ENCODE measurements at regions not wholly inside any gene's neighbourhood (a gene's known extent, or its start where the extent isn't known, plus 50 kb on each side); places are given as distances from the start of the nearest gene placed in this dataset.
"Not testable (repeated sequence)": the region's sequence is repeated elsewhere in the genome, so short reads cannot be mapped to it uniquely, and the experiment has no call there.

DNA sequence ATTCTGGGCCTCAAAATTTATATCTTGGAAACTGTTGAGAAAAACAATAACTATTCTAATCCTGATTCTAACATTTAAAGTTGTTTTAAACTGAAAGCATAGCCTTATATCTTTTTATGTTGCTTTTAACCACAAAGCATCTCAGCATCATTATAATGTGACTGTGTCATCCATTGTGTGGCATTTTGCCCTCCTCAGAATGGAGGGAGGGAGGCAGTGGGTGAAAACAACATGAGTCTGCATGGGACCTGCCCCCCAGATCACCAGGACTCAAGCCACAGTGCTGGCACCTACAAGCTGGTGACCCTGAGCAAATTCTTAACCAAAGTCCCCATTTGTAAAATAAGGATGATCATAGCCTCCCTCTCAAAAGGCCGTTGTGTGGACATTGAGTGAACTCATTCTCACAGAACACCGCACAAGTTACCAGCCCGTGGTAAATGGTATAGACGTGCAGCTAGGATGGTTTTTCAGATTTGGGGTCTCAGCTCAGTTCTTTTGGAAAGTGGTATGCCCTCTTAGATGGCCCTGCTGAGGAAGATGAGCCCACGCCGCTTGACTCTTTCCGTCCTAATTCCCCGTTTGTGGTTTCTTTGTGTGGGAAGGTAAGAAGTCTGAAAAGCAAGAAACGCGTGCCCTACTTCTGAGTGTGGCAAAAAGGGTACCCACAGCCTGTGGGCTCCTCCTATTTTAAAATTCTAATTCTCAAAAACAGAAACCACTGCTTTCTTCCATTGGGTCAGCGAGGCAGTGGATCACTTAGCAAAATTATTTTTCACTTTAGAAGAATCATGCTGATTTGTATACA is 305.0 kb upstream of the ID2 start:
- DNase-seq: no peak

DNA sequence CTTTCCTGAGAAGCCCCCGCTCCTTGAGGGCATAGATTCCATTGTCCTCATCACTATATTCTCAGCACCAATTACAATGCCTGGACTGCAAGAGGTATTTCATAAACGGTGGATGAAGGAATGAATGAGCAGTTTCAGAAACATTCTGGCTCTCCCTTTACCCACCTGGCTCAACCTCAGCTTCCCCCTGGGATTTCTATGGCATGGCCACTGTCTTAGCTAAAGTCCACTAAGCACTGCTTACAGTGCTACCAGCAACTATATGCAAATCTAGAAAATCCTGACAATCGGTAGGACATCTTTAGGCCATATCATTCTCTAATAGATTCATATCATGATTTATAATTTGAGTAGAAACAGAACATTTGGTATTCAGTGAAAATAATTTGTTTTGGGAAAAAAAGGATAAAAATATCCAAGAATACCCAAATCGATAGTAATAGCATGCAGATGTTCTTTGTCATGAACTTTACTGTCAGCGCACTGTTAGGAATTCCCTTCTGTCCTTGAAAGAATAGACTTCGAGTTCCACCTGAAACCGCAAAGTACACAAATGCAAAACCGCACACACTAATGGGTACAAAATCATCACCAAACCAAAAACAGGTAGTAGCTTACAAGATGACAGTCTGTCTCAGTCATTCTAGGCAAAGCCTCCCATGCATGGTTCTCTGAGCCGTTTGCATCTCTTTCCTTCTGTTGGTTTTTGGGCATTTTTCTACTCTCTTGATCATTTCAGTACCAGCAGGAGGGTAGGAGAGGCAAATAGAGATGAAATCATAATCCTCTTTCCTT is 303.6 kb upstream of the ID2 start:
- no peak for DNase-seq

DNA sequence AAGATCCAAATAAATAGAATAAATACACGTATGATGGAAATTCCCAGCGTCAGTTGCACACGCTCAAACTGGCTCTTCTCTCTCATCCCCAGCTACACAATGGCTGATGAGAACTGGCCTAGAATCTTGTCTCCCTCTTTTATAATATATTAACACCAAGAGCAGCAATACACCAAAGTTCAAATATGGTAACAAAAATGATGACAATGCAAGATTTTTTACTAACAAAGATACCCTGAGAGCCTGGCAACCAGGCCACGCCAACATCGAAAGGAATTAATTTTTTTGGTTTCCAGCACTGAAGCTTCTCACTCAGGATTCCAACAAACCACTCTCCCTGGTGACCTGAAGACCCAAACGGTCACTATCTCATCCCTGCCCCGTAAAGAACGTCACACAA is 302.7 kb upstream of the ID2 start:
- DNase-seq: no peak

DNA sequence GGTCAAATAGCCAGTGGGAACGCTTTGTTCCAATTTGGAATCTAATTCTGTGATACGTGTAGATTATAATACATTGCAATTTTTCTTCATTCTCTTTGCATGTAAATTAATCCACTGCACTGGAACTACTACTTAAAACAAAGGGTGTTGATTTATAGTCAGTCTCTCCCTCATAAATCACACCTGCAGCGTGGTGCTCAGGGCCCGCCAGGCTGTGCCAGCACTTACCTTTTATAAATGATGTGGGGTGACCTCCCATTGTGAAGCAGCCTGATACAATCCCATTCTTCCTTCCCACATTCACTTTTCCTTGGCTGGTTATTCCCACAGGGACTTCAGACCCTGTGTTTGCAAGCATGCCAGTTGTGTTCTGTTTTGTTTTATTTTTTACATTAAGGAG is 302.3 kb upstream of the ID2 start:
- DNase-seq: no peak

DNA sequence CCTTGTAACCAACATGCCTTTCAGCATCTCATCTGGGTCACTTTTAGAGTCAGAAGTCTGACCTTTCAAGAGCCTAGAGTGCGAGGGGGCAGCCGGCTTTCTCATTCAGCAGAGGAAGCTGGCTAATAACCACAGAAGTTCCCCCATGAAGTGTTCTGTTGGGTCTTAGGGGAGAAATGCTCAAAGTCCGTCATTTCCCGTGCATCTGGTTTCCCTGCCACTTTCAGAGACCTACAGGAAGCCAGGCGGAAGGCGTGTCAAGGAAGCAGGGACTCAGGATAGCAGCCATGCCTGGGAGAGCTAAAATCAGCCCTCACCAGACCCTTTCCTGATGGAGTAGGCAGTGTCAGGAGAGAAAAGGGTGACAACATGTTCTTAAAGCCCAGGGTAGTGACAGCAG is 301.8 kb upstream of the ID2 start:
- no peak for DNase-seq

DNA sequence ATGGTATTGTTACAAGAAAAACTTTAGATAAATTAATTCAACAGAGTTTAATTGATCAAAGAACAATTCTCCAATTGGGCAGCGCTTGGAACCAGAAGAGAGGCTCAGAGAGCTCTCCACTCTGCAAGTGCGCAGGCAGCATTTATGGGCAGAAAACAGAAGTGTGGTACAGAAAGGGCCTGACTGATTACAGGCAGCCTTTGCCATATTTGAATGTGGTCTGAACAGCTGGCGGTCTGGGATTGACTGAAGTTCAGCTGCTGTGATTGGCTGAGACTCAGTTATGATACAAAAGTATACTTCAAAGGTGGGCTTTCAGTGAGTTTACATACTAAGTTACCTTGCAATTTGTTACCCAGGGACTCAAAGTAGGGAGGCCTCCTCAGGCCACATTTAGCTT is 301.3 kb upstream of the ID2 start:
- DNase-seq: no peak

DNA sequence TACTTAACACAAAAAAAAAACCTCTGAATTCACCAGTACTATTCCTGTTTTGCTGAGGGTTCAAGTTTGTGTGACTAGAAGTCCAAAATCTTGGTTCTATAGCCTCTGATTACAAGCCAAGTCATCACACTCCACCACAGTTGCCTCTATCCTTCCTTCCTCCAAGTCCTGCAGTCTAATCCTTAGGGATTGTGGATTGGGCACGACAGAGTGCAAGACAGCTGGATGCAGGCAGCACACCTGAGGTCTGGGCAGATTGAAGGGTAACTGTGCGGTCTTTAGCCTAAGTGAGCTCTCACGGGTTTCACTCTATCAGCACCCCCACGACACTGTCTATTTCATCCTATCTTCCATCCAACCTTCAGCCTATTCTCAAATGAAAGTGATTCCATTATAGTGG is 299.4 kb upstream of the ID2 start:
- no peak for DNase-seq

DNA sequence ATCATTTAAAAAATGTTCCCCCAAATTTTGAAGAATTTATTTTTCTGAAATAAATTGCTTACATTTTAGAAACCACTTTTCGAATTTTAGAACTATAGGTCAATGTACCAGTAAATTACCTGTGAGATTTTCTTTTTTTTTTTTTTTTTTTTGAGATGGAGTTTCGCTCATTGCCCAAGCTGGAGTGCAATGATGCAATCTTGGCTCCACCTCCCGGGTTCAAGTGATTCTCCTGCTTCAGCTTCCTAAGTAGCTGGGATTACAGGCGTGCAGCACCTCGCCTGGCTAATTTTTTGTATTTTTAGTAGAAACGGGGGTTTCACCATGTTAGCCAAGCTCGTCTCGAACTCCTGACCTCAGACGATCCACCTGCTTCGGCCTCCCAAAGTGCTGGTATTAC is 295.1 kb upstream of the ID2 start:
- DNase-seq: not testable (repeated sequence)

DNA sequence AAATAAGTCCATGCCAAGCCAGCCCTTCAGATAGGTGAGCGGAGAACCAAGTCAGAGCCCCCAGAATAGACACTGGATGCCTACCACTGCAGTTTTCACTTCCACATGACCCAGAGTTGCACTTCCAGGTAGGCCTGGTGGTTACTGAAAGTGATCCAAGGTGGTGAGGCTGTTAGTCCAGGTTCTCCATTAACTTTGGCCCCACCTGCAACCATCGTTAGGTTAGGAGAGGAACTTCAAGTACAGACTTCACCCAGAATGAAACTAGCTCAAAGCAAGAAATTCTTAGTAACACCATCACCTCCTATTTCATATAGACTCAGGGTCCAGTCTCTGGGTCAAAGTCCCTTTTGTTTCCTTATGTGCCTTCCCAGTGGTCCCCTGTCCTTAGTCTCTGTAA is 293.1 kb upstream of the ID2 start:
- no peak for DNase-seq

DNA sequence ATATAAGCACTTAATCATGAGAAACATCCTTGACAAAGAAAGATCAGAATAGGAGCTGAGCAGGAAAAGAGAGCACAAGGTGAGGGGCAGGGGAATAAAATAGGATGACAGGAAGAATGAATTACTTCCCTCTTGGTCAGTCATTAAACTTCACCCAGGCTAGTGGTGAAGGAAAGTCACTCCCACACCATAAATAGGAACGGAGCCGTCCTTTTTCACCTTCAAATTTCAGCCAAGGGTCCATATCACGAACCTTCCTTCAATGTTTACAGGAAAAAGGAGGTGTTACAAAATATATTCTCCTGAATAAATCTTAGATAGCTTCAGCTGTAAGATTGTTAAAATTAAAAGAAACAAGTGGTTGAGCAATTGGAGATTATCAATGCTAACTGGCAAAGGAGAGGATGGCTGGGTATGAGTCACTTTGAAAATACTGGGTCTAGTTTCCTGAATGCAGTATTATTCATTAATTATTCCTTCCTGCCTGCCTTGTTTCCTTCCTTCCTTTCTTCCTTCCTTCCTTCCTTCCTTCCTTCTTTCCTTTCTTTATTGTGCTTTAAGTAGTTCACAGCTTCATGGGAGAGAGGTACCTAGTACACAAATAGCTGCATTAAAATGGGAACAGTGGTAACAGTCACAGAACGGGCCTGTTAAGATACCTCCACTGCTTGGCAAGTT is 292.3 kb upstream of the ID2 start:
- DNase-seq: no peak

DNA sequence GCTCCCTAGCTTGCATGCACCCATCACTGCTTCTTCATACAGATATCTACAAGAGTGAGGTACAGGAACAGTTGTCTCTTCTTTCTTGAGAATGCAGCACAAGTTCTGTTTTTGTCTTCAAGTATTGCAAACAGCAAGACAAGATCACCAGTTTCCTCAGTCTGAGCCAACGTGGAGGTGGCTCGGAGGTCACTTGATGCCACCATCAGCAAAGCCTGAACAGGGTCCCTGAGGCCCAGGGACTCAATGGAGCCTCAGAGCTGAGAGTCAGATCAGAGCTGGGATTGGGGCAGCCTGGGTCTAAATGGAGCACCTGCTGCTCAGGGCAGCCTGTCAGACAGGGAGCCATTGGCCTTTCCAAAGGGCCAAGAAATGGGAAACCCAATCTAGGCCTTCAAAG is 290.7 kb upstream of the ID2 start:
- DNase-seq: no peak

DNA sequence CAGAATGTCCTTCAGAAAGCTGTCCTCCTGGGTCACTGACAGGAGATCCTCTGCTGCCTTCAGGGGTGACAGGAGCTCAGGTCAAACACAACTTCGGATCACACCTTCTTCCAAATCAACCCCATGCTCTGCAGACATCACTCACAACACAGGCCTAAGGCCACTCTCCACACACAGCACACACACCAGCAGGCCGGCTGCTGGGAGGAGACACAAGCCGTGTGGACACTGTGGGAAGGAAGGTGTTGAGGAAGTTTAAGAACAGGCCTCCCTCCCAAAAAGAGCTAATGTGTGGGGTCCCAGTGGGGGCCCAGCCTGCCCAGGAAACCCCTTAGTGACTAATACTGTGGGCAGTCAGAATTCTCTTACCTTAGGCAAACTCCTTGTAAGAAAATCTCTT is 290.3 kb upstream of the ID2 start:
- DNase-seq: no peak

DNA sequence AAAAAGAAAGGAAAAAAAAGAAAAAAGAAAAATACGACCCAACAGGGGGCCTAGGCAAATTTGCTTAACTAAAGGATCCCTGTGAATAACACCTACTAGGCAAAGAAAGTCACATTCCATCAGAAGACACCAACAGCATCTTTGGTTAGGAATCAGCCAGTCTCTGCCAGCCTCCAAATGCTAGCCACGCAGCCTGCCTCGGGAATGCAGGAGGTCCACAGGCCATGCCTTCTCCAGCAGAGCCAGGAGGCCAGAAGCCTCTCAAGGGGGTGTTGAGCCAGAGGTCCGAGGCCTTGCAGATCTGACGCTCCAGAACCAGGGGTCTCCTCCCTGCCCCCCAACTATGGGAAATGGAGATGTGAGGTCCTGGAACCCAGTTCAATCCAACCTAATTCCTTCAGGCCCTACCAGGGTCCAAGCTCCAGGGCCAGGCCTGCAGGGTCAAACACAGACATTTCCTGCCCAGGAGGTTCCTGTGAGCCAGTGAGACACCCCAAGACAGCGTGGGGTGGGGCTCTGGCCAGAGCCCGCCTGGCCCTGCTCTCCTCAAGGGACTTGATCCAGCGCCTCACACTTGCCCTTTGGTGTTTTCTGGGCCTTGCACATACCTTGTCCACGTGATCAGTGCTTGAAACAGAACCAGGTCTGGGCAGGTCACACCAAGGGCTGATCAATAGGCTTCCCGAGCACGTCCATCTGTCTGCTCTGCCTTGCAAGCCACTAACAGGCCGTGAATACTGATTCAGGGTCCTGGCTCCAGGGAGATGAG is 289.6 kb upstream of the ID2 start:
- DNase-seq: no peak

DNA sequence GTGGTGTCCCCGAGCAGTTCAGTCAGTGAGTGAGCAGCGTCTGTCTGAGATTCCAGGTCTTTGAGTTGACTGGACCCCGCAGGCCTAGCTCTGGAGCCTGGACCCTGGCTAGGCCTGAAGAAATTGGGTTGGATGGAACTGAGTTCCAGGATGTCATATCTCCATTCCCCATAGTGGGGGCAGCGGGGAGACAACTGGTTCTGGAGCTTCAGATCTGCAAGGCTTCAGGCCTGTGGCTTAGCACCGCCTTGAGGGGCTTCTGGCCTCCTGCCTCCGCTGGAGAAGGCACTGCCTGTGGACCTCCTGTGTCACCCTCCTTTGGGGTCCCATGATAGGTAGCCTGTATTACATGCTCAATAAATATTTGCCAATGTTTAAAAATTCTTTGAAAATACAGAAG is 288.4 kb upstream of the ID2 start:
- no peak for DNase-seq

DNA sequence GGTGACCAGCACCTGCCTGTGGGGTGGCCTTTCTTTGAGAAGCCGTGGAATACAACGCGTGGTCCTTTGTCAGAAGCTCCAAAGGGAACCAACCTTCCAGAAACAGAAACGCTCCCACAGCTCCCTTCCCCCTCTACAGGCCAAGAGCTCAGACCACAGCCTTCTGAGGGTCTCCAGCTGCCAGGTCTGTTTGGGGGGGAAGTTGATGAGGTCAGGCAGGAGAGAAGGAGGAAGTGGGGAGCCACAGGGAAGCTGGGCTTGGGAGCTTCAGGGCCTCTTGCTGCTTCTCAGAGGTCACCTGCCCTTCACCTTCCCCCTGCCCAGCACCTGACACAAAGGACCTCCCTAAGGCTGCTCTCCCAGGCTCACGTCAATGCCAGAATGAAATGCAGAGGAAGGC is 287.7 kb upstream of the ID2 start:
- DNase-seq: no peak

DNA sequence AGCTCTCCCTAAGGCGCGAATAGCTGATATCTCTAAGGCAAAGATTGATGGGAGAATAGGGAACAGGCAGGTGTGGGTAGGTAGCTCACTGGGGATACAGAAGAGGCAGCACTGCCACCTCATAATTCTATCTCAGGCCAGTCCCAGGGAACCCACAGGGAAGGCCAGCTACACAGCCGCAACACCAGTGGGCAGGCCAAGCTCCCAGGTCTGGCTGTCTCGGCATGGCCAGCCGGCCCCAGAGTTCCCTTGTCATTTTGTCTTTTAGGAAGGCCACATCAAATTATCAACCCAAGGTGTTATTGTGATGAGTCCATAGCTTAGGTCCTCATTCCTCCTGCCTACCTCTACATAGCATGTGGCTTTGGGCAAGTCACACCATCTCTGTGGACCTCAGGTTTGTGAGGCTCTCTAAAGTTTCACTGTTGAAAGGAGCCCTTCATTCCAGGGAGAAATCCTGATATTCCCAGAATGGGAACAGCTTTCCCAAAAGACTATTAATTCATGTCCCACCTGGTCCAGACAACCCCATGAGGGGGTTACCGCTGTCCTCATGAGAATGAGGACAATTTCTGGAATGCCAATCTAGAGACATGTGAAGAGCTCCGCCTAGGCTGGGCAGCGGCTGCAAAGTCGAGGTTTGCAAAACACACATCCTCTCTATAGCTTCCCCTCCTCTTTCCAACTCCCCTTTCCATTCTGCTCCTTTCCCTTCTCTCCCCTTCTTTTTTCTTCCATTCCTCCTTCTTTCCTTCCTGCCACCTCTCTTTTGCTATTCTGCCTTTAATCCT is 287.1 kb upstream of the ID2 start:
- DNase-seq: no peak

DNA sequence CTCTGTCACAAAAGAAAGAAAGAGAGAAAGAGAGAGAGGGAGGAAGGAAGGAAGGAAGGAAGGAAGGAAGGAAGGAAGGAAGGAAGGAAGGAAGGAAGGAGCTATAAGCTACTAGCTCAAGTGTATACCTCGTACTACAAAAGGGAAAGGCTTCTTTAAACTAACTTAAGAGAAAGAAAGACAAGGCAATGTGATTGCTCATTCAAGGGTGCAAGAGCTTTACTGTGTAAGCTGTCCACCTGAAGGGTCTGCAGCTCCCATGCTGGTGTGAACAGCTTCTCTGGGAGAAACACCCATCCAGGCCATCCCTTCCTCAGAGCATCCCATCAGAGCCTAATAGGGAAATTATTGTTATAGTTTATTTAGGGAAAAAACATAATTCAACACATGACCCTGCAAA is 286.1 kb upstream of the ID2 start:
- no peak for DNase-seq

DNA sequence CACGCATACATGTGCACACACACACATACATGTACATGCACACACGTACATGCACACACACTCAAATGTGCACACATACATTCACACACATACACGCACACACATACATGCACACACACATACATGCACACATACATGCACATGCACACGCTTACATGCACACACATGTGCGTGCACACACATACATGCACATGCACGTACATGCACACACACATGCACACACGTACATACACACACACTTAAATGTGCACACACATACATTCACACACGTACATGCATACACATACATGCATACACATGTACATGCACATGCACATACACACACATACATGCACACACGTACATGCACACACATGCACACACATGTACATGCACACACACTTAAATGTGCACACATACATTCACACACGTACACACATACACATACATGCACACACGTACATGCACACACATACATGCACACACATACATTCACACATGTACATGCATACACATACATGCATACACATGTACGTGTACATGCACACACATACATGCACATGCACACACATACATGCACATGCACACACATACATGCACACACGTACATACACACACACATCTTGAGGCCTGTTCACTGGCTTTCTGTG is 283.7 kb upstream of the ID2 start:
- DNase-seq: no peak

DNA sequence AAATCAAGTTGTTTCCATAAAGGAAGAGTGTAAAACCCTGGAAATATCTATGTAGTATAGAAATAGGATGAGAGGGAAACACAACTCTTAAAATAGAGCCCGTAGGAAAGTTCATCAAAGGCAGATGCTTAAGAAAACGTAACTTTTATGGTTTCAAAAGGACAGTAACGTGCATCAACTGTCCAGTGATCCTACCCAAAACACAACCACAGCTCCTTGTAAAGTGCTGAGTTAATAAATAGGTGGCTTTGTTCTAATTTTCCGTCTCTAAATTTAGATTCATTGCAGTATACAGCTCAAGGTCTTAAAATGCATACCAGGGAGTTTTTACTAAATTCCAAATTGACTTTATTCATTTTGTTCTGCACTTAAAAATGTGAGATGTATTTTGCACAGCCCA is 282.1 kb upstream of the ID2 start:
- DNase-seq: no peak

DNA sequence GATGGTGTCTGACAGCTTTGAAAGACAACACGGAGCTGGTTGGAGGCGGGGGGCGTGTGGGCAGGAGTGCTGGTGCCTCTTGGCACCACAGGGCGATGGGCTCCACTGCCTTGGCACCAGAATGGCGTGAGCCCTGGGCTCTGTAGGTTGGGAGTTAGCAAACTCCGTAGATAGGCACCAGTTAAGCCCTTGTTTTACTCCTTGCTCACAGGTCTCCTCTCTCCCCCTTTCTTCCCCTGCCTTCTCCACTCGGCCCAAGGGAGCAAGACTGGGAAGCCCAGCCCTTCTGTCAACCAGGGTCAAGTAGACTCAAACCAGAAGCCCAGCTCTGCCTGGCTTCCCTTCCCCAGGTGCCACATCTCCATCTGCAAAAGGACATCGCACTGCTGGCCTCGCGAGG is 281.7 kb upstream of the ID2 start:
- DNase-seq: no peak

DNA sequence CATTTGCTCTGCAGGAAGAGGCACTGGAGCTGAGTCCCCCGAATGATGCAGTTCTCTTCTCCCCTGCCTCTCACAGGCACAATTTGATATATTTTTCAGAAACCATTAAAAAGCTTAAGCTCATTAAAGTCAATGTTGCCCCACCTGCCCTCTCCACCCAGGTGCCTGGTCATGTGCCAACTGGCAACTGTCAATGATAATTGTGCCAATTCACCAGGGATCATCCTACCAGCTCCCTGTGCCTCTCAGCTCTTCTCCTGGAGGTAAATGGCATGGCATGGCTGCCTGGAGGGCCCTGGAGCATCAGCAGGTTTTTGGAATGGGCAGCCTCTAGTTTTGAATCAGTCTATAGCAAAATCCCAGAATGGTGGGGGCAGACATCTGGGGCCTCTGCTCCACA is 279.6 kb upstream of the ID2 start:
- DNase-seq: peak; percentile 71

DNA sequence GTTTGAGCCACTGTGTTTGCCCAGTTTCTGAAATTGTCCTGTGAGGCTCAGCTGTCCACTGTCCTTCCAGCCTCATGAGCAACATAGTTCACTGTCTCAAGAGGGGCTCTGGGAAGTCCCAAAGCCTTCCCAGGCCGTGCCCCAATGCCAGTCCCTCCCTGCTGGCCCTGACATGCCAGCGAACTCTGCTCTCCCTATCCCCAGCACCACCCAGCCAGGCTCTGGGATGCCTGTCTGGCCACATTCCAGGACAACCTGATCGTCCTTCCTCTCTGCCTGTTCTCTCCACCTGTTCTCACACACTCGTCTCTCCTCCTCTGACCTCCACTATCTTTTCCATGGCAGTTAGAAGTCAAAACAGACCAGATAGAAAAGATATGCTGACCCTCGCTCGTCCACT is 278.0 kb upstream of the ID2 start:
- no peak for DNase-seq

Measured in DMS79 treated with DMSO at 0.1 percent for 48 hours (cell line).